HCT116 (cell line): ENCODE measurements at regions not wholly inside any gene's neighbourhood (a gene's known extent, or its start where the extent isn't known, plus 50 kb on each side); places are given as distances from the start of the nearest gene placed in this dataset.

Experiments
- ATAC-seq: fragments of 200-7000 bp; cut with Tn5 transposase; 2 replicates; pipeline ENCODE4 v1.9.1; 2020; ENCODE audit warnings: mild to moderate bottlenecking, moderate library complexity
- BruUV-seq: library from RNA; stranded (reverse); fragments of 400-500 nt; replicated peaks from 2 replicates; lab custom pipeline; 2021; lab: Mats Ljungman, UMichigan
- CTCF ChIA-PET: fragments of 300-600 bp; sonication (Branson Sonifier 250); formaldehyde crosslinking; loops from one replicate; lab custom pipeline; 2021; ENCODE audit warnings: antibody characterized with exemption; lab: Charles Lee
- POLR2A ChIA-PET: fragments of 300-600, 350-600 bp; sonication (Branson Sonifier 250); formaldehyde crosslinking; loops from one replicate; lab custom pipeline; 2021; ENCODE audit warnings: antibody characterized with exemption; lab: Charles Lee
- RAD21 ChIA-PET, 2 experiments: fragments of 300-600 bp; sonication (Branson Sonifier 250); formaldehyde crosslinking; loops; one replicate each; lab custom pipeline; 2023; ENCODE audit warnings: low total read pairs in 2 of 2; ENCODE audit not compliant: uncharacterized antibody in 2 of 2, unreplicated experiment in 2 of 2, low non-redundant PET in 1 of 2; lab: Charles Lee
- DNase-seq: peaks from one replicate; pipeline ENCODE4 v3.0.0-alpha.2; 2010; ENCODE audit warnings: low read depth, low spot score
- H2AFZ ChIP-seq: fragments of 200-600 bp; shearing (Covaris generic), sonication (generic); 2 replicates; pipeline ENCODE4 v1.6.1; 2017; ENCODE audit warnings: low read depth, mixed run types, mixed read lengths, antibody characterized with exemption, low read length; ENCODE audit not compliant: poor library complexity, severe bottlenecking
- H3K27ac ChIP-seq: 2 replicates; pipeline ENCODE4 v1.5.1; 2012; ENCODE audit warnings: low read depth, low read length
- H3K27me3 ChIP-seq: fragments of 200-600 bp; sonication (generic); 2 replicates; pipeline ENCODE4 v1.6.1; 2016; ENCODE audit warnings: mixed run types, low read length, mixed read lengths; ENCODE audit not compliant: insufficient read depth
- H3K36me3 ChIP-seq, 2 experiments: fragments of 200-500 bp in 1 of 2; fragments of 200-600 bp in 1 of 2; sonication (Bioruptor generic) in 1 of 2; sonication (generic) in 1 of 2; 2 replicates each; pipeline versions ENCODE4 v1.5.1 to v1.6.1; 2014 to 2016; ENCODE audit warnings: low read length in 2 of 2, inconsistent platforms in 1 of 2, mixed read lengths in 1 of 2, mixed run types in 1 of 2; ENCODE audit not compliant: insufficient read depth in 2 of 2, control insufficient read depth in 1 of 2
- H3K4me1 ChIP-seq, 2 experiments: fragments of 200-600 bp in 1 of 2; sonication (generic) in 1 of 2; 2 replicates each; pipeline versions ENCODE4 v1.5.1 to v1.6.1; 2012 to 2017; ENCODE audit warnings: low read length in 2 of 2, inconsistent platforms in 1 of 2, mild to moderate bottlenecking in 1 of 2, mixed read lengths in 1 of 2, mixed run types in 1 of 2, moderate library complexity in 1 of 2; ENCODE audit not compliant: insufficient read depth in 2 of 2, control insufficient read depth in 1 of 2
- H3K4me2 ChIP-seq: fragments of 200-600 bp; sonication (generic); 2 replicates; pipeline ENCODE4 v1.6.1; 2017; ENCODE audit warnings: mixed run types, low read length, mixed read lengths
- H3K4me3 ChIP-seq, 2 experiments: fragments of 200-600 bp in 1 of 2; sonication (generic) in 1 of 2; replicated peaks in 1 of 2; 2 replicates each; pipeline ENCODE4 v1.5.1; 2011 to 2016; ENCODE audit warnings: low read length in 2 of 2, control low read depth in 1 of 2, low read depth in 1 of 2, mild to moderate bottlenecking in 1 of 2, mixed read lengths in 1 of 2, mixed run types in 1 of 2
- H3K79me2 ChIP-seq: fragments of 200-600 bp; sonication (generic); 2 replicates; pipeline ENCODE4 v1.6.1; 2017; ENCODE audit warnings: mild to moderate bottlenecking, mixed run types, low read length, moderate library complexity, mixed read lengths; ENCODE audit not compliant: insufficient read depth
- H3K9ac ChIP-seq: fragments of 200-600 bp; sonication (generic); 2 replicates; pipeline ENCODE4 v1.6.1; 2016; ENCODE audit warnings: low read length, mixed read lengths
- H3K9me2 ChIP-seq: fragments of 200-600 bp; sonication (generic), shearing (Covaris generic); 2 replicates; pipeline ENCODE4 v1.6.1; 2017; ENCODE audit warnings: mixed run types, mild to moderate bottlenecking, moderate library complexity; ENCODE audit not compliant: insufficient read depth
- H3K9me3 ChIP-seq, 2 experiments: fragments of 200-500 bp in 1 of 2; fragments of 200-600 bp in 1 of 2; sonication (Bioruptor generic) in 1 of 2; sonication (generic) in 1 of 2; 2 replicates each; pipeline ENCODE4 v1.6.1; 2014 to 2017; ENCODE audit warnings: low read length in 2 of 2, mixed read lengths in 2 of 2, inconsistent platforms in 1 of 2, low read depth in 1 of 2, mild to moderate bottlenecking in 1 of 2, mixed run types in 1 of 2, moderate library complexity in 1 of 2; ENCODE audit not compliant: control insufficient read depth in 1 of 2, insufficient read depth in 1 of 2
- H4K20me1 ChIP-seq: fragments of 200-600 bp; sonication (generic), shearing (Covaris generic); 2 replicates; pipeline ENCODE4 v1.6.1; 2017; ENCODE audit warnings: mixed run types, mild to moderate bottlenecking, moderate library complexity; ENCODE audit not compliant: insufficient read depth
- CBX3 ChIP-seq: IDR thresholded peaks from 2 replicates; pipeline ENCODE4 v1.6.1; 2012; ENCODE audit warnings: low read depth
- CTCF ChIP-seq, 3 experiments: fragments of 200-600 bp in 1 of 3; sonication (generic) in 1 of 3; IDR thresholded peaks in 2 of 3; conservative IDR thresholded peaks in 1 of 3; 2 replicates each; pipeline ENCODE4 v1.5.1; 2012 to 2017; ENCODE audit warnings: low read depth in 2 of 3, low read length in 2 of 3, antibody characterized with exemption in 1 of 3, borderline replicate concordance in 1 of 3, control low read depth in 1 of 3, mild to moderate bottlenecking in 1 of 3, mixed read lengths in 1 of 3, mixed run types in 1 of 3, moderate library complexity in 1 of 3; ENCODE audit not compliant: insufficient read depth in 1 of 3
- EGR1 ChIP-seq: IDR thresholded peaks from 2 replicates; pipeline ENCODE4 v1.6.1; 2012; ENCODE audit warnings: low read depth
- FOSL1 ChIP-seq: IDR thresholded peaks from 2 replicates; pipeline ENCODE4 v1.6.1; 2012; ENCODE audit warnings: low read depth
- JUND ChIP-seq: IDR thresholded peaks from 2 replicates; pipeline ENCODE4 v1.6.1; 2012
- POLR2AphosphoS5 ChIP-seq: IDR thresholded peaks from 2 replicates; pipeline ENCODE4 v1.6.1; 2011; ENCODE audit warnings: mild to moderate bottlenecking, low read depth, low read length, moderate library complexity
- RAD21 ChIP-seq: IDR thresholded peaks from 2 replicates; pipeline ENCODE4 v1.6.1; 2012; ENCODE audit warnings: low read depth, mild to moderate bottlenecking
- SIN3A ChIP-seq: IDR thresholded peaks from 2 replicates; pipeline ENCODE4 v1.6.1; 2012; ENCODE audit warnings: low read depth
- intact Hi-C: fragments of 100-400 bp; cut with micrococcal nuclease; formaldehyde crosslinking; loops from 2 replicates; pipeline ENCODE4 v1.10.0; 2022
- TF ChIP-seq, protein P1 (sequence below): IDR thresholded peaks from 2 replicates; pipeline ENCODE4 v1.6.1; 2012

DNA sequence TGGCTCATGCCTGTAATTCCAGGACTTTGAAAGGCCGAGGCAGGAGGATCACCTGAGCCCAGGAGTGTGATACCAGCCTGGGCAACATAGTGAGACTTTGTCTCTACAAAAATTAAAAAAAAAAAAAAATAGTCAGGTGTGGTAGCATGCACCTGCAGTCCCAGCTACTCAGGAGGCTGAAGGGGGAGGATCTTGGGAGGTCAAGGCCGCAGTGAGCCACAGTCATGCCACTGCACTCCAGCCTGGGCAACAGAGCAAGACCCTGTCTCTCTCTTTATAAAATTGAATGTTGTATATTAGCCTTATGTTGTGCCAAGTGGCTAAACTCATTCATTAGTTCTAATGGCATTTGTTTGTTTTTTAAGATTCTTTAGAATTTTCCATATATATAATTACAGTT lies 207.7 kb upstream of the COPS8 start (continued):
- TF ChIP-seq, protein P1, sequence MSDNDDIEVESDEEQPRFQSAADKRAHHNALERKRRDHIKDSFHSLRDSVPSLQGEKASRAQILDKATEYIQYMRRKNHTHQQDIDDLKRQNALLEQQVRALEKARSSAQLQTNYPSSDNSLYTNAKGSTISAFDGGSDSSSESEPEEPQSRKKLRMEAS: no peak
- TF ChIP-seq CBX3: no peak

GRCh38 chr2:236879416-236879963 lies 206.2 kb upstream of the COPS8 start:
- ChIA-PET POLR2A (no interaction called here), CTCF (no interaction called here)
- intact Hi-C loops: no loop called here

More at GRCh38 chr2:236879416-236879963, 206.2 kb upstream of the COPS8 start:
- TF ChIP-seq FOSL1 (no peak), EGR1 (no peak), CTCF (IDR thresholded peaks at IDR 0.05 in 2 of 3, conservative IDR thresholded peaks at IDR 0.05 in 1 of 3; ENCODE audit: borderline replicate concordance in 1 of 3, insufficient read depth in 1 of 3, low read depth in 2 of 3, low read length in 2 of 3) (no peak), CBX3 (no peak), SIN3A (no peak), POLR2AphosphoS5 (no peak), JUND (no peak), RAD21 (no peak)
- TF ChIP-seq, protein P1: no peak
- peaks cover 23% of the 10 kb centered on the region; the same call in 1 of the 2 replicates for H3K27me3 ChIP-seq
- H3K4me3 ChIP-seq: no peak overlapping the region
- no TSS peak for BruUV-seq
- ATAC-seq (no peak), DNase-seq (no peak)
- H3K9me2 ChIP-seq: no peaks in the 10 kb centered on the region
- H4K20me1 ChIP-seq: no peaks in the 10 kb centered on the region
- no peaks in the 10 kb centered on the region for H3K79me2 ChIP-seq
- no peak overlapping the region for H3K27ac ChIP-seq
- RAD21 ChIA-PET: no interaction called here
- H3K9ac ChIP-seq: no peak overlapping the region
- no peak overlapping the region for H3K4me2 ChIP-seq
- H3K36me3 ChIP-seq: no peaks in the 10 kb centered on the region
- no peak overlapping the region for H2AFZ ChIP-seq
- H3K4me1 ChIP-seq: 0 out of 4 replicates have a peak, but pooled peaks cover 0 to 2% of the 10 kb centered on the region in 2 experiments
- no peaks in the 10 kb centered on the region for H3K9me3 ChIP-seq
